Liver (tissue), 3 donors: ENCODE measurements at regions not wholly inside any gene's neighbourhood (a gene's known extent, or its start where the extent isn't known, plus 50 kb on each side); places are given as distances from the start of the nearest gene placed in this dataset.

Experiments
- EGR1 ChIP-seq, 2 donors: IDR thresholded peaks; 2 replicates each; pipeline ENCODE4 v1.6.1; 2016 to 2018; ENCODE audit warnings: antibody characterized with exemption in 2 of 2, low read depth in 2 of 2
- FOXA1 ChIP-seq: IDR thresholded peaks from 2 replicates; pipeline ENCODE4 v1.6.1; 2016; ENCODE audit warnings: antibody characterized with exemption
- GABPA ChIP-seq, 2 donors: IDR thresholded peaks in 1 of 2; conservative IDR thresholded peaks in 1 of 2; 2 replicates each; pipeline ENCODE4 v1.6.1; 2016; ENCODE audit warnings: antibody characterized with exemption in 2 of 2, mild to moderate bottlenecking in 1 of 2, moderate library complexity in 1 of 2
- JUND ChIP-seq, 2 donors: IDR thresholded peaks; 2 replicates each; pipeline ENCODE4 v1.6.1; 2016; ENCODE audit warnings: antibody characterized with exemption in 2 of 2
- RXRA ChIP-seq, 2 donors: IDR thresholded peaks; 2 replicates each; pipeline ENCODE4 v1.6.1; 2017 to 2018; ENCODE audit warnings: antibody characterized with exemption in 2 of 2, mild to moderate bottlenecking in 1 of 2
- SP1 ChIP-seq: IDR thresholded peaks from 2 replicates; pipeline ENCODE4 v1.6.1; 2018; ENCODE audit warnings: antibody characterized with exemption, mild to moderate bottlenecking
- TAF1 ChIP-seq: conservative IDR thresholded peaks from 2 replicates; pipeline ENCODE4 v1.6.1; 2016; ENCODE audit warnings: antibody characterized with exemption, mild to moderate bottlenecking
- YY1 ChIP-seq: IDR thresholded peaks from 2 replicates; pipeline ENCODE4 v1.6.1; 2016; ENCODE audit warnings: antibody characterized with exemption, mild to moderate bottlenecking
- TF ChIP-seq, protein P1 (sequence below): fragments of 150-350 bp; IDR thresholded peaks from 2 replicates; pipeline ENCODE4 v1.5.1; 2017; ENCODE audit warnings: improper control_type of control experiment, low read depth, low read length; ENCODE audit not compliant: missing input control
- TF ChIP-seq, protein P2 (sequence below): IDR thresholded peaks from 2 replicates; pipeline ENCODE4 v1.6.1; 2016; ENCODE audit warnings: antibody characterized with exemption
- TF ChIP-seq, protein P3 (sequence below): IDR thresholded peaks from 2 replicates; pipeline ENCODE4 v1.6.1; 2016; ENCODE audit warnings: antibody characterized with exemption, mild to moderate bottlenecking
- TF ChIP-seq, protein P4 (sequence below): IDR thresholded peaks from 2 replicates; pipeline ENCODE4 v1.6.1; 2016; ENCODE audit warnings: antibody characterized with exemption
- TF ChIP-seq, protein P5 (sequence below): IDR thresholded peaks from 2 replicates; pipeline ENCODE4 v1.6.1; 2016; ENCODE audit warnings: antibody characterized with exemption
- donor health status: healthy.
- donor health status: healthy.

DNA sequence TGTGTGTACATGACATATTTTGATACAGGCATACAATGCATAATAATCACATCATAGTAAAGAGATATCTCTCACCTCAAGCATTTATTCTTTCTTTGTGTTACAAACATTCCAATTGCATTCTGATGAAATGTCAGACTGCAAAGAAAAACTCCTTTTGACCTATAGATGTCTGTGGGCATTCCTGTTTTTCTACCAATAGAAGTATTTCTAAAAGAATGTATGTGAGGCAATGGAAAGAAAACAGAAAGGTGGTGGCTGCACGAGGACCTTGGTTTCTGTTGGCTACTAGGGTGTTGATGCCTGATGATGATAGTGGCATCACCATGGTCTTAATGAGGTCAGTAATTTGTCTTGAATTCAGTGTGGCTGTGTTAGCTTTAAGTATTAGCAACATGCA lies 137.0 kb upstream of the ANO3 start:
- TF ChIP-seq, protein P1, sequence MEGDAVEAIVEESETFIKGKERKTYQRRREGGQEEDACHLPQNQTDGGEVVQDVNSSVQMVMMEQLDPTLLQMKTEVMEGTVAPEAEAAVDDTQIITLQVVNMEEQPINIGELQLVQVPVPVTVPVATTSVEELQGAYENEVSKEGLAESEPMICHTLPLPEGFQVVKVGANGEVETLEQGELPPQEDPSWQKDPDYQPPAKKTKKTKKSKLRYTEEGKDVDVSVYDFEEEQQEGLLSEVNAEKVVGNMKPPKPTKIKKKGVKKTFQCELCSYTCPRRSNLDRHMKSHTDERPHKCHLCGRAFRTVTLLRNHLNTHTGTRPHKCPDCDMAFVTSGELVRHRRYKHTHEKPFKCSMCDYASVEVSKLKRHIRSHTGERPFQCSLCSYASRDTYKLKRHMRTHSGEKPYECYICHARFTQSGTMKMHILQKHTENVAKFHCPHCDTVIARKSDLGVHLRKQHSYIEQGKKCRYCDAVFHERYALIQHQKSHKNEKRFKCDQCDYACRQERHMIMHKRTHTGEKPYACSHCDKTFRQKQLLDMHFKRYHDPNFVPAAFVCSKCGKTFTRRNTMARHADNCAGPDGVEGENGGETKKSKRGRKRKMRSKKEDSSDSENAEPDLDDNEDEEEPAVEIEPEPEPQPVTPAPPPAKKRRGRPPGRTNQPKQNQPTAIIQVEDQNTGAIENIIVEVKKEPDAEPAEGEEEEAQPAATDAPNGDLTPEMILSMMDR: no peak
- TF ChIP-seq, protein P2, sequence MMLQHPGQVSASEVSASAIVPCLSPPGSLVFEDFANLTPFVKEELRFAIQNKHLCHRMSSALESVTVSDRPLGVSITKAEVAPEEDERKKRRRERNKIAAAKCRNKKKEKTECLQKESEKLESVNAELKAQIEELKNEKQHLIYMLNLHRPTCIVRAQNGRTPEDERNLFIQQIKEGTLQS: no peak
- TF ChIP-seq YY1 (no peak), GABPA (IDR thresholded peaks at IDR 0.05 in 1 of 2, conservative IDR thresholded peaks at IDR 0.05 in 1 of 2) (no peak), FOXA1 (no peak), TAF1 (no peak), JUND (IDR thresholded peaks at IDR 0.05) (no peak), RXRA (IDR thresholded peaks at IDR 0.05) (no peak), EGR1 (IDR thresholded peaks at IDR 0.05; ENCODE audit: low read depth in 2 of 2) (no peak), SP1 (no peak)
- TF ChIP-seq, protein P3, sequence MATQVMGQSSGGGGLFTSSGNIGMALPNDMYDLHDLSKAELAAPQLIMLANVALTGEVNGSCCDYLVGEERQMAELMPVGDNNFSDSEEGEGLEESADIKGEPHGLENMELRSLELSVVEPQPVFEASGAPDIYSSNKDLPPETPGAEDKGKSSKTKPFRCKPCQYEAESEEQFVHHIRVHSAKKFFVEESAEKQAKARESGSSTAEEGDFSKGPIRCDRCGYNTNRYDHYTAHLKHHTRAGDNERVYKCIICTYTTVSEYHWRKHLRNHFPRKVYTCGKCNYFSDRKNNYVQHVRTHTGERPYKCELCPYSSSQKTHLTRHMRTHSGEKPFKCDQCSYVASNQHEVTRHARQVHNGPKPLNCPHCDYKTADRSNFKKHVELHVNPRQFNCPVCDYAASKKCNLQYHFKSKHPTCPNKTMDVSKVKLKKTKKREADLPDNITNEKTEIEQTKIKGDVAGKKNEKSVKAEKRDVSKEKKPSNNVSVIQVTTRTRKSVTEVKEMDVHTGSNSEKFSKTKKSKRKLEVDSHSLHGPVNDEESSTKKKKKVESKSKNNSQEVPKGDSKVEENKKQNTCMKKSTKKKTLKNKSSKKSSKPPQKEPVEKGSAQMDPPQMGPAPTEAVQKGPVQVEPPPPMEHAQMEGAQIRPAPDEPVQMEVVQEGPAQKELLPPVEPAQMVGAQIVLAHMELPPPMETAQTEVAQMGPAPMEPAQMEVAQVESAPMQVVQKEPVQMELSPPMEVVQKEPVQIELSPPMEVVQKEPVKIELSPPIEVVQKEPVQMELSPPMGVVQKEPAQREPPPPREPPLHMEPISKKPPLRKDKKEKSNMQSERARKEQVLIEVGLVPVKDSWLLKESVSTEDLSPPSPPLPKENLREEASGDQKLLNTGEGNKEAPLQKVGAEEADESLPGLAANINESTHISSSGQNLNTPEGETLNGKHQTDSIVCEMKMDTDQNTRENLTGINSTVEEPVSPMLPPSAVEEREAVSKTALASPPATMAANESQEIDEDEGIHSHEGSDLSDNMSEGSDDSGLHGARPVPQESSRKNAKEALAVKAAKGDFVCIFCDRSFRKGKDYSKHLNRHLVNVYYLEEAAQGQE: no peak
- TF ChIP-seq, protein P4, sequence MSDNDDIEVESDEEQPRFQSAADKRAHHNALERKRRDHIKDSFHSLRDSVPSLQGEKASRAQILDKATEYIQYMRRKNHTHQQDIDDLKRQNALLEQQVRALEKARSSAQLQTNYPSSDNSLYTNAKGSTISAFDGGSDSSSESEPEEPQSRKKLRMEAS: no peak
- TF ChIP-seq, protein P5, sequence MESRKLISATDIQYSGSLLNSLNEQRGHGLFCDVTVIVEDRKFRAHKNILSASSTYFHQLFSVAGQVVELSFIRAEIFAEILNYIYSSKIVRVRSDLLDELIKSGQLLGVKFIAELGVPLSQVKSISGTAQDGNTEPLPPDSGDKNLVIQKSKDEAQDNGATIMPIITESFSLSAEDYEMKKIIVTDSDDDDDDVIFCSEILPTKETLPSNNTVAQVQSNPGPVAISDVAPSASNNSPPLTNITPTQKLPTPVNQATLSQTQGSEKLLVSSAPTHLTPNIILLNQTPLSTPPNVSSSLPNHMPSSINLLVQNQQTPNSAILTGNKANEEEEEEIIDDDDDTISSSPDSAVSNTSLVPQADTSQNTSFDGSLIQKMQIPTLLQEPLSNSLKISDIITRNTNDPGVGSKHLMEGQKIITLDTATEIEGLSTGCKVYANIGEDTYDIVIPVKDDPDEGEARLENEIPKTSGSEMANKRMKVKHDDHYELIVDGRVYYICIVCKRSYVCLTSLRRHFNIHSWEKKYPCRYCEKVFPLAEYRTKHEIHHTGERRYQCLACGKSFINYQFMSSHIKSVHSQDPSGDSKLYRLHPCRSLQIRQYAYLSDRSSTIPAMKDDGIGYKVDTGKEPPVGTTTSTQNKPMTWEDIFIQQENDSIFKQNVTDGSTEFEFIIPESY: no peak
